Neuron (in vitro differentiated cells): ENCODE measurements at regions not wholly inside any gene's neighbourhood (a gene's known extent, or its start where the extent isn't known, plus 50 kb on each side); places are given as distances from the start of the nearest gene placed in this dataset.

Experiments
- H2AFZ ChIP-seq: one replicate; pipeline ENCODE4 v1.6.1; 2013; ENCODE audit warnings: low read depth, mild to moderate bottlenecking, inconsistent platforms, low read length, moderate library complexity
- H3K27me3 ChIP-seq: one replicate; pipeline ENCODE4 v1.6.1; 2013; ENCODE audit warnings: low read length; ENCODE audit not compliant: insufficient read depth
- H3K36me3 ChIP-seq: one replicate; pipeline ENCODE4 v1.6.1; 2013; ENCODE audit warnings: low read length; ENCODE audit not compliant: insufficient read depth
- H3K4me1 ChIP-seq: one replicate; pipeline ENCODE4 v1.6.1; 2013; ENCODE audit warnings: low read length; ENCODE audit not compliant: insufficient read depth
- H3K4me3 ChIP-seq: 2 replicates; pipeline ENCODE4 v1.5.1; 2013; ENCODE audit warnings: mild to moderate bottlenecking, low read length, moderate library complexity
- H3K9me3 ChIP-seq: one replicate; pipeline ENCODE4 v1.6.1; 2013; ENCODE audit warnings: low read length

- Histone ChIP-seq H2AFZ (no peak overlapping the region), H3K4me3 (no peak overlapping the region)
Measured at GRCh38 chr9:107102011-107102410, 181.1 kb upstream of the RAD23B start.

GRCh38 chr9:107103621-107104020, 179.5 kb upstream of the RAD23B start:
- H3K27me3 ChIP-seq = peaks cover 5% of the 10 kb centered on the region
- no peak overlapping the region for H3K4me3 ChIP-seq
- H3K9me3 ChIP-seq = no peaks in the 10 kb centered on the region
- H2AFZ ChIP-seq = no peak overlapping the region
- H3K4me1 ChIP-seq = no peaks in the 10 kb centered on the region
- no peaks in the 10 kb centered on the region for H3K36me3 ChIP-seq

More at GRCh38 chr9:107102011-107102410, 181.1 kb upstream of the RAD23B start:
- Histone ChIP-seq H3K9me3 (no peaks in the 10 kb centered on the region), H3K36me3 (no peaks in the 10 kb centered on the region), H3K4me1 (no peaks in the 10 kb centered on the region), H3K27me3 (peaks cover 5% of the 10 kb centered on the region)

GRCh38 chr9:107105784-107106183, 177.3 kb upstream of the RAD23B start:
- H3K27me3 ChIP-seq = peaks cover 5% of the 10 kb centered on the region

GRCh38 chr9:107106416-107106815, 176.7 kb upstream of the RAD23B start:
- Histone ChIP-seq H2AFZ (no peak overlapping the region), H3K9me3 (no peaks in the 10 kb centered on the region), H3K27me3 (peaks cover 5% of the 10 kb centered on the region), H3K4me1 (no peaks in the 10 kb centered on the region), H3K36me3 (no peaks in the 10 kb centered on the region), H3K4me3 (no peak overlapping the region)

More at GRCh38 chr9:107105784-107106183, 177.3 kb upstream of the RAD23B start:
- H3K9me3 ChIP-seq = no peaks in the 10 kb centered on the region
- no peaks in the 10 kb centered on the region for H3K4me1 ChIP-seq
- H3K36me3 ChIP-seq = no peaks in the 10 kb centered on the region
- no peak overlapping the region for H2AFZ ChIP-seq
- no peak overlapping the region for H3K4me3 ChIP-seq

GRCh38 chr9:107108342-107109130, 174.5 kb upstream of the RAD23B start:
- Histone ChIP-seq H3K4me1 (no peaks in the 10 kb centered on the region), H2AFZ (no peak overlapping the region), H3K4me3 (no peak overlapping the region), H3K9me3 (no peaks in the 10 kb centered on the region), H3K36me3 (no peaks in the 10 kb centered on the region), H3K27me3 (peaks cover 5% of the 10 kb centered on the region)

- Histone ChIP-seq H3K27me3 (peaks cover 5% of the 10 kb centered on the region), H3K36me3 (no peaks in the 10 kb centered on the region), H3K4me3 (no peak overlapping the region), H2AFZ (no peak overlapping the region), H3K4me1 (no peaks in the 10 kb centered on the region), H3K9me3 (no peaks in the 10 kb centered on the region)
Measured at GRCh38 chr9:107109324-107109723, 173.8 kb upstream of the RAD23B start.

- Histone ChIP-seq H3K36me3 (no peaks in the 10 kb centered on the region), H3K9me3 (no peaks in the 10 kb centered on the region), H3K27me3 (peaks cover under 1% of the 10 kb centered on the region), H2AFZ (no peak overlapping the region), H3K4me1 (no peaks in the 10 kb centered on the region), H3K4me3 (no peak overlapping the region)
Measured at GRCh38 chr9:107110153-107110552, 172.9 kb upstream of the RAD23B start.

GRCh38 chr9:107112707-107113243, 170.3 kb upstream of the RAD23B start:
- no peak overlapping the region for H2AFZ ChIP-seq
- H3K36me3 ChIP-seq = no peaks in the 10 kb centered on the region
- H3K27me3 ChIP-seq = no peaks in the 10 kb centered on the region
- no peaks in the 10 kb centered on the region for H3K9me3 ChIP-seq
- no peaks in the 10 kb centered on the region for H3K4me1 ChIP-seq
- no peak overlapping the region for H3K4me3 ChIP-seq

GRCh38 chr9:107118863-107119624, 164.0 kb upstream of the RAD23B start:
- H3K4me3 ChIP-seq = no peak overlapping the region

GRCh38 chr9:107119735-107120134, 163.3 kb upstream of the RAD23B start:
- Histone ChIP-seq H3K4me1 (no peaks in the 10 kb centered on the region), H3K9me3 (no peaks in the 10 kb centered on the region), H3K27me3 (peaks cover 2% of the 10 kb centered on the region), H2AFZ (no peak overlapping the region), H3K4me3 (no peak overlapping the region), H3K36me3 (no peaks in the 10 kb centered on the region)

More at GRCh38 chr9:107118863-107119624, 164.0 kb upstream of the RAD23B start:
- Histone ChIP-seq H2AFZ (no peak overlapping the region), H3K27me3 (peaks cover 2% of the 10 kb centered on the region), H3K36me3 (no peaks in the 10 kb centered on the region), H3K4me1 (no peaks in the 10 kb centered on the region), H3K9me3 (no peaks in the 10 kb centered on the region)

GRCh38 chr9:107123389-107123788, 159.7 kb upstream of the RAD23B start:
- Histone ChIP-seq H3K27me3 (peaks cover 2% of the 10 kb centered on the region), H3K9me3 (no peaks in the 10 kb centered on the region), H3K4me3 (no peak overlapping the region), H3K36me3 (no peaks in the 10 kb centered on the region), H2AFZ (no peak overlapping the region), H3K4me1 (peaks cover 3% of the 10 kb centered on the region)

- no peaks in the 10 kb centered on the region for H3K36me3 ChIP-seq
- H2AFZ ChIP-seq = no peak overlapping the region
- peaks cover 2% of the 10 kb centered on the region for H3K27me3 ChIP-seq
- no peaks in the 10 kb centered on the region for H3K9me3 ChIP-seq
- peaks cover 11% of the 10 kb centered on the region for H3K4me1 ChIP-seq
- H3K4me3 ChIP-seq = no peak overlapping the region
Measured at GRCh38 chr9:107127608-107128007, 155.5 kb upstream of the RAD23B start.

- no peak overlapping the region for H3K4me3 ChIP-seq
- H3K4me1 ChIP-seq = peaks cover 11% of the 10 kb centered on the region
- no peaks in the 10 kb centered on the region for H3K27me3 ChIP-seq
- no peaks in the 10 kb centered on the region for H3K36me3 ChIP-seq
- no peaks in the 10 kb centered on the region for H3K9me3 ChIP-seq
- no peak overlapping the region for H2AFZ ChIP-seq
Measured at GRCh38 chr9:107131108-107131799, 151.8 kb upstream of the RAD23B start.
